ENCODE measurements at regions not wholly inside any gene's neighbourhood (a gene's known extent, or its start where the extent isn't known, plus 50 kb on each side); places are given as distances from the start of the nearest gene placed in this dataset.

- no peak overlapping the region for H3K27ac ChIP-seq (ENCODE audit: extremely low read depth, low read depth, low read length)
- no peaks in the 10 kb centered on the region for H3K4me1 ChIP-seq (ENCODE audit: control insufficient read depth, insufficient read depth, low read length)
- no peak for TF ChIP-seq ZNF350 (tag by site-specific recombination; IDR thresholded peaks at IDR 0.05)
- TF ChIP-seq ZBTB6 (tag by site-specific recombination; IDR thresholded peaks at IDR 0.05) = no peak
- no peak for TF ChIP-seq MYNN (tag by site-specific recombination; IDR thresholded peaks at IDR 0.05; ENCODE audit: borderline replicate concordance)
- TF ChIP-seq ZNF658 (tag by site-specific recombination; IDR thresholded peaks at IDR 0.05) = no peak
- no peak for TF ChIP-seq ELK4 (IDR thresholded peaks at IDR 0.05; ENCODE audit: borderline replicate concordance, low read depth, low read length)
- TF ChIP-seq ZNF518A (tag by site-specific recombination; conservative IDR thresholded peaks at IDR 0.05; ENCODE audit: low read depth) = no peak
- TF ChIP-seq ZNF239 (tag by site-specific recombination; IDR thresholded peaks at IDR 0.05) = no peak
- TF ChIP-seq ZEB2 (tag by site-specific recombination; IDR thresholded peaks at IDR 0.05) = no peak
- TF ChIP-seq IKZF3 (tag by site-specific recombination; IDR thresholded peaks at IDR 0.05) = no peak
- TF ChIP-seq ZNF341 (tag by site-specific recombination; IDR thresholded peaks at IDR 0.05; ENCODE audit: low read depth) = no peak
- no peak for TF ChIP-seq ZNF221 (tag by site-specific recombination; IDR thresholded peaks at IDR 0.05; ENCODE audit: borderline replicate concordance)
- TF ChIP-seq TSHZ1 (tag by site-specific recombination; IDR thresholded peaks at IDR 0.05; ENCODE audit: borderline replicate concordance) = no peak
- no peak for TF ChIP-seq ZNF610 (tag by site-specific recombination; IDR thresholded peaks at IDR 0.05; ENCODE audit: borderline replicate concordance)
- TF ChIP-seq ZNF585B (tag by site-specific recombination; IDR thresholded peaks at IDR 0.05) = no peak
- TF ChIP-seq ZNF560 (tag by site-specific recombination; IDR thresholded peaks at IDR 0.05; ENCODE audit: borderline replicate concordance) = no peak
- TF ChIP-seq, protein P1, sequence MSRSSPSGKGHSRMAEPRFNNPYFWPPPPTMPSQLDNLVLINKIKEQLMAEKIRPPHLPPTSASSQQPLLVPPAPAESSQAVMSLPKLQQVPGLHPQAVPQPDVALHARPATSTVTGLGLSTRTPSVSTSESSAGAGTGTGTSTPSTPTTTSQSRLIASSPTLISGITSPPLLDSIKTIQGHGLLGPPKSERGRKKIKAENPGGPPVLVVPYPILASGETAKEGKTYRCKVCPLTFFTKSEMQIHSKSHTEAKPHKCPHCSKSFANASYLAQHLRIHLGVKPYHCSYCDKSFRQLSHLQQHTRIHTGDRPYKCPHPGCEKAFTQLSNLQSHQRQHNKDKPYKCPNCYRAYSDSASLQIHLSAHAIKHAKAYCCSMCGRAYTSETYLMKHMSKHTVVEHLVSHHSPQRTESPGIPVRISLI (tag by site-specific recombination; IDR thresholded peaks at IDR 0.05) = no peak
- no peak for TF ChIP-seq ZBTB48 (tag by site-specific recombination; IDR thresholded peaks at IDR 0.05)
- H3K4me3 ChIP-seq (ENCODE audit: low read depth, low read length) = no peak overlapping the region
- POLR2A ChIA-PET = no interaction called here
- H3K9me3 ChIP-seq (ENCODE audit: control insufficient read depth, insufficient read depth, low read depth, low read length) = no peaks in the 10 kb centered on the region
- H3K36me3 ChIP-seq (ENCODE audit: control insufficient read depth in 2 of 2, insufficient read depth in 1 of 2, low read length in 2 of 2) = no peaks in the 10 kb centered on the region
- CTCF ChIA-PET = interaction anchor here (1.5 kb wide), 1 partner anchor 12 kb away, joined by 3 read pairs; no protein-coding TSS in a partner anchor
These were observed 77.5 kb upstream of the XPA start for GRCh38 chr9:97774673-97775072.
